GM12878 (cell line): ENCODE measurements at regions not wholly inside any gene's neighbourhood (a gene's known extent, or its start where the extent isn't known, plus 50 kb on each side); places are given as distances from the start of the nearest gene placed in this dataset.

Source experiments
- ATAC-seq: fragments of 200-7000 bp; cut with Tn5 transposase; 3 replicates; pipeline ENCODE4 v1.9.1; 2020; ENCODE audit warnings: mild to moderate bottlenecking, moderate library complexity
- BruUV-seq: library from RNA; stranded (reverse); fragments of 400-500 nt; replicated peaks from 2 replicates; lab custom pipeline; 2021; lab: Mats Ljungman, UMichigan
- CTCF ChIA-PET: fragments of 300-600 bp; sonication (Branson Sonifier 250); formaldehyde crosslinking; extraction: SDS; loops from one replicate; lab custom pipeline; 2021; ENCODE audit warnings: inconsistent platforms; lab: Yijun Ruan, JAX
- POLR2A ChIA-PET: fragments of 350-600 bp; formaldehyde crosslinking; extraction: SDS; loops from one replicate; lab custom pipeline; 2021; ENCODE audit warnings: inconsistent platforms; lab: Charles Lee
- RAD21 ChIA-PET: fragments of 300-600 bp; sonication (Branson Sonifier 250); formaldehyde crosslinking; loops from one replicate; lab custom pipeline; 2023; ENCODE audit warnings: antibody characterized with exemption; ENCODE audit not compliant: unreplicated experiment; lab: Charles Lee
- SMC1A ChIA-PET: fragments of 300-600 bp; sonication (Branson Sonifier 250); formaldehyde crosslinking; loops from one replicate; lab custom pipeline; 2023; ENCODE audit not compliant: unreplicated experiment, uncharacterized antibody; lab: Charles Lee
- DNase-seq: peaks from one replicate; pipeline ENCODE4 v3.0.0-alpha.2; 2011; ENCODE audit warnings: low read depth, low spot score
- FAIRE-seq: peaks from 3 replicates; lab custom pipeline; 2011; peaks lifted over from hg19 to GRCh38; lab: Jason Lieb, UNC
- H2AFZ ChIP-seq: 2 replicates; pipeline ENCODE4 v1.6.0; 2011; ENCODE audit warnings: low read depth, low read length, control low read depth; ENCODE audit not compliant: control insufficient read depth
- H3K27ac ChIP-seq: 2 replicates; pipeline ENCODE4 v1.5.1; 2011; ENCODE audit warnings: control low read depth; ENCODE audit not compliant: control insufficient read depth, insufficient read depth
- H3K27me3 ChIP-seq, 2 experiments: replicated peaks in 1 of 2; 2 replicates each; pipeline versions ENCODE4 v1.6.0 to v1.6.1; 2011; ENCODE audit warnings: low read length in 1 of 2; ENCODE audit not compliant: control insufficient read depth in 2 of 2, insufficient read depth in 2 of 2
- H3K36me3 ChIP-seq, 2 experiments: 2 replicates each; pipeline ENCODE4 v1.5.1; 2011; ENCODE audit warnings: low read length in 1 of 2; ENCODE audit not compliant: control insufficient read depth in 2 of 2, insufficient read depth in 2 of 2
- H3K4me1 ChIP-seq: 2 replicates; pipeline ENCODE4 v1.6.1; 2011; ENCODE audit warnings: mild to moderate bottlenecking, low read length, moderate library complexity, mixed read lengths; ENCODE audit not compliant: control insufficient read depth, insufficient read depth
- H3K4me2 ChIP-seq: 2 replicates; pipeline ENCODE4 v1.6.0; 2011; ENCODE audit warnings: control low read depth; ENCODE audit not compliant: control insufficient read depth, insufficient read depth
- H3K4me3 ChIP-seq: fragments of 200-600 bp; sonication (generic); 2 replicates; pipeline ENCODE4 v1.5.1; 2016
- H3K79me2 ChIP-seq: 2 replicates; pipeline ENCODE4 v1.6.0; 2011; ENCODE audit warnings: low read length; ENCODE audit not compliant: control insufficient read depth, insufficient read depth
- H3K9ac ChIP-seq: 2 replicates; pipeline ENCODE4 v1.8.0; 2011; ENCODE audit warnings: low read length, control low read depth, mixed read lengths; ENCODE audit not compliant: control insufficient read depth, insufficient read depth
- H3K9me3 ChIP-seq: replicated peaks from 3 replicates; pipeline ENCODE4 v1.5.1; 2011; ENCODE audit warnings: mild to moderate bottlenecking, low read length; ENCODE audit not compliant: control insufficient read depth, insufficient read depth
- H4K20me1 ChIP-seq: 2 replicates; pipeline ENCODE4 v1.6.0; 2011; ENCODE audit not compliant: control insufficient read depth, insufficient read depth
- BCL11A ChIP-seq: IDR thresholded peaks from 2 replicates; pipeline ENCODE4 v1.6.1; 2011; ENCODE audit warnings: low read depth, low read length
- CHD1 ChIP-seq: IDR thresholded peaks from 2 replicates; pipeline ENCODE4 v1.6.1; 2012; ENCODE audit warnings: low read depth, low read length, improper control_type of control experiment
- CHD2 ChIP-seq: IDR thresholded peaks from 2 replicates; pipeline ENCODE4 v1.6.1; 2011; ENCODE audit warnings: low read depth, low read length, improper control_type of control experiment, borderline replicate concordance
- DPF2 ChIP-seq: fragments of 450-650 bp; IDR thresholded peaks from 2 replicates; pipeline ENCODE4 v1.6.1; 2017; ENCODE audit warnings: mild to moderate bottlenecking
- HCFC1 ChIP-seq: fragments of 150-350 bp; IDR thresholded peaks from 2 replicates; pipeline ENCODE4 v1.6.1; 2014; ENCODE audit warnings: low read length
- KLF5 ChIP-seq: fragments of 450-650 bp; IDR thresholded peaks from 2 replicates; pipeline ENCODE4 v1.6.1; 2014; ENCODE audit warnings: mild to moderate bottlenecking; ENCODE audit not compliant: partially characterized antibody
- MTA2 ChIP-seq: fragments of 450-650 bp; IDR thresholded peaks from 2 replicates; pipeline ENCODE4 v1.6.1; 2016; ENCODE audit warnings: low read depth, mild to moderate bottlenecking, moderate library complexity
- NFXL1 ChIP-seq: fragments of 450-650 bp; IDR thresholded peaks from 2 replicates; pipeline ENCODE4 v1.6.1; 2017; ENCODE audit warnings: antibody characterized with exemption, mild to moderate bottlenecking, borderline replicate concordance
- NFYB ChIP-seq: IDR thresholded peaks from 2 replicates; pipeline ENCODE4 v1.6.1; 2011; ENCODE audit warnings: low read depth, mild to moderate bottlenecking, low read length, improper control_type of control experiment, moderate library complexity; ENCODE audit not compliant: insufficient read depth
- NRF1 ChIP-seq: conservative IDR thresholded peaks from 2 replicates; pipeline ENCODE4 v1.6.1; 2011; ENCODE audit warnings: mild to moderate bottlenecking, low read depth, low read length, improper control_type of control experiment
- POLR2A ChIP-seq: IDR thresholded peaks from 2 replicates; pipeline ENCODE4 v1.6.1; 2011; ENCODE audit warnings: low read depth, mild to moderate bottlenecking, low read length
- POLR2AphosphoS2 ChIP-seq: IDR thresholded peaks from 2 replicates; pipeline ENCODE4 v1.6.1; 2011; ENCODE audit warnings: low read depth, mild to moderate bottlenecking, low read length, improper control_type of control experiment, moderate library complexity
- RBBP5 ChIP-seq: fragments of 200-600 bp; sonication (generic); conservative IDR thresholded peaks from 2 replicates; pipeline ENCODE4 v1.6.1; 2016
- RUNX3 ChIP-seq: IDR thresholded peaks from 2 replicates; pipeline ENCODE4 v1.6.1; 2012; ENCODE audit warnings: low read length, inconsistent platforms
- SMAD5 ChIP-seq: IDR thresholded peaks from 2 replicates; pipeline ENCODE4 v1.6.1; 2016; ENCODE audit warnings: antibody characterized with exemption, low read depth
- SP1 ChIP-seq: IDR thresholded peaks from one replicate; pipeline ENCODE4 v1.6.1; 2011; ENCODE audit warnings: low read depth, low read length
- SREBF2 ChIP-seq: IDR thresholded peaks from 2 replicates; pipeline ENCODE4 v1.6.1; 2012; ENCODE audit warnings: mild to moderate bottlenecking, low read length
- WGBS: methylation state at CpG from one replicate; pipeline ENCODE4 v1.1.6; 2016; ENCODE audit warnings: low lambda C conversion rate; ENCODE audit not compliant: insufficient replicate concordance, insufficient coverage; ENCODE audit errors: missing lambda C conversion rate; 5-methylcytosine and 5-hydroxymethylcytosine counted together
- in situ Hi-C: fragments of 300-500 bp; cut with MboI; formaldehyde crosslinking; loops from 9 replicates; pipeline ENCODE4 v1.14.3; 2018; ENCODE audit warnings: mixed read lengths
- intact Hi-C: fragments of 100-400 bp; cut with micrococcal nuclease; formaldehyde crosslinking; loops from one replicate; pipeline ENCODE4 v1.14.2; 2022; ENCODE audit not compliant: unreplicated experiment
- TF ChIP-seq, protein P1 (sequence below): fragments of 450-650 bp; IDR thresholded peaks from 2 replicates; pipeline ENCODE4 v1.6.1; 2018; ENCODE audit warnings: borderline replicate concordance, mild to moderate bottlenecking; ENCODE audit not compliant: partially characterized antibody
- TF ChIP-seq, protein P2 (sequence below): fragments of 450-650 bp; IDR thresholded peaks from 2 replicates; pipeline ENCODE4 v1.6.1; 2014; ENCODE audit warnings: mild to moderate bottlenecking
- TF ChIP-seq, protein P3 (sequence below): fragments of 450-650 bp; formaldehyde crosslinking; IDR thresholded peaks from 2 replicates; pipeline ENCODE4 v1.4.0; 2022; ENCODE audit warnings: mild to moderate bottlenecking, moderate library complexity

GRCh38 chr4:54986095-54986846, 139.1 kb downstream of the KDR start:
- Histone ChIP-seq H3K9ac (no peak overlapping the region), H3K9me3 (no peaks in the 10 kb centered on the region; the same call in 2 of the 3 replicates), H2AFZ (no peak overlapping the region), H4K20me1 (no peaks in the 10 kb centered on the region), H3K27me3 (no peaks in the 10 kb centered on the region), H3K79me2 (no peaks in the 10 kb centered on the region), H3K4me3 (no peak overlapping the region), H3K4me1 (no peaks in the 10 kb centered on the region), H3K27ac (no peak overlapping the region), H3K36me3 (no peaks in the 10 kb centered on the region), H3K4me2 (no peak overlapping the region)
- SMC1A ChIA-PET: no interaction called here
- POLR2A ChIA-PET: no interaction called here
- FAIRE-seq (no peak), ATAC-seq (no peak), DNase-seq (no peak)
- TF ChIP-seq SMAD5 (no peak), RBBP5 (no peak), BCL11A (no peak), NRF1 (no peak), NFYB (no peak), CHD1 (no peak), SP1 (no peak), CHD2 (no peak), HCFC1 (no peak), POLR2A (no peak), MTA2 (no peak), DPF2 (no peak), SREBF2 (no peak), POLR2AphosphoS2 (no peak), RUNX3 (no peak), KLF5 (no peak), NFXL1 (no peak)
- TF ChIP-seq, protein P1, sequence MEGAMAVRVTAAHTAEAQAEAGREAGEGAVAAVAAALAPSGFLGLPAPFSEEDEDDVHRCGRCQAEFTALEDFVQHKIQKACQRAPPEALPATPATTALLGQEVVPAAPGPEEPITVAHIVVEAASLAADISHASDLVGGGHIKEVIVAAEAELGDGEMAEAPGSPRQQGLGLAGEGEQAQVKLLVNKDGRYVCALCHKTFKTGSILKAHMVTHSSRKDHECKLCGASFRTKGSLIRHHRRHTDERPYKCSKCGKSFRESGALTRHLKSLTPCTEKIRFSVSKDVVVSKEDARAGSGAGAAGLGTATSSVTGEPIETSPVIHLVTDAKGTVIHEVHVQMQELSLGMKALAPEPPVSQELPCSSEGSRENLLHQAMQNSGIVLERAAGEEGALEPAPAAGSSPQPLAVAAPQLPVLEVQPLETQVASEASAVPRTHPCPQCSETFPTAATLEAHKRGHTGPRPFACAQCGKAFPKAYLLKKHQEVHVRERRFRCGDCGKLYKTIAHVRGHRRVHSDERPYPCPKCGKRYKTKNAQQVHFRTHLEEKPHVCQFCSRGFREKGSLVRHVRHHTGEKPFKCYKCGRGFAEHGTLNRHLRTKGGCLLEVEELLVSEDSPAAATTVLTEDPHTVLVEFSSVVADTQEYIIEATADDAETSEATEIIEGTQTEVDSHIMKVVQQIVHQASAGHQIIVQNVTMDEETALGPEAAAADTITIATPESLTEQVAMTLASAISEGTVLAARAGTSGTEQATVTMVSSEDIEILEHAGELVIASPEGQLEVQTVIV: no peak
- TF ChIP-seq, protein P2, sequence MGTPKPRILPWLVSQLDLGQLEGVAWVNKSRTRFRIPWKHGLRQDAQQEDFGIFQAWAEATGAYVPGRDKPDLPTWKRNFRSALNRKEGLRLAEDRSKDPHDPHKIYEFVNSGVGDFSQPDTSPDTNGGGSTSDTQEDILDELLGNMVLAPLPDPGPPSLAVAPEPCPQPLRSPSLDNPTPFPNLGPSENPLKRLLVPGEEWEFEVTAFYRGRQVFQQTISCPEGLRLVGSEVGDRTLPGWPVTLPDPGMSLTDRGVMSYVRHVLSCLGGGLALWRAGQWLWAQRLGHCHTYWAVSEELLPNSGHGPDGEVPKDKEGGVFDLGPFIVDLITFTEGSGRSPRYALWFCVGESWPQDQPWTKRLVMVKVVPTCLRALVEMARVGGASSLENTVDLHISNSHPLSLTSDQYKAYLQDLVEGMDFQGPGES: no peak
- TF ChIP-seq, protein P3, sequence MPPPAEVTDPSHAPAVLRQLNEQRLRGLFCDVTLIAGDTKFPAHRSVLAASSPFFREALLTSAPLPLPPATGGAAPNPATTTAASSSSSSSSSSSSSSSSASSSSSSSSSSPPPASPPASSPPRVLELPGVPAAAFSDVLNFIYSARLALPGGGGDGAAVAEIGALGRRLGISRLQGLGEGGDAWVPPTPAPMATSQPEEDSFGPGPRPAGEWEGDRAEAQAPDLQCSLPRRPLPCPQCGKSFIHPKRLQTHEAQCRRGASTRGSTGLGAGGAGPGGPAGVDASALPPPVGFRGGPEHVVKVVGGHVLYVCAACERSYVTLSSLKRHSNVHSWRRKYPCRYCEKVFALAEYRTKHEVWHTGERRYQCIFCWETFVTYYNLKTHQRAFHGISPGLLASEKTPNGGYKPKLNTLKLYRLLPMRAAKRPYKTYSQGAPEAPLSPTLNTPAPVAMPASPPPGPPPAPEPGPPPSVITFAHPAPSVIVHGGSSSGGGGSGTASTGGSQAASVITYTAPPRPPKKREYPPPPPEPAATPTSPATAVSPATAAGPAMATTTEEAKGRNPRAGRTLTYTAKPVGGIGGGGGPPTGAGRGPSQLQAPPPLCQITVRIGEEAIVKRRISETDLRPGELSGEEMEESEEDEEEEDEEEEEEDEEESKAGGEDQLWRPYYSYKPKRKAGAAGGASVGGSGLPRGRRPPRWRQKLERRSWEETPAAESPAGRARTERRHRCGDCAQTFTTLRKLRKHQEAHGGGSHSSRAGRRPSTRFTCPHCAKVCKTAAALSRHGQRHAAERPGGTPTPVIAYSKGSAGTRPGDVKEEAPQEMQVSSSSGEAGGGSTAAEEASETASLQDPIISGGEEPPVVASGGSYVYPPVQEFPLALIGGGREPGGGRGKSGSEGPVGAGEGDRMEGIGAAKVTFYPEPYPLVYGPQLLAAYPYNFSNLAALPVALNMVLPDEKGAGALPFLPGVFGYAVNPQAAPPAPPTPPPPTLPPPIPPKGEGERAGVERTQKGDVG (CRISPR knock-in tag): no peak
- RAD21 ChIA-PET: no interaction called here
- CTCF ChIA-PET: no interaction called here
- intact Hi-C loops: no loop called here
- in situ Hi-C loops: no loop called here
- 10% methylated on average over 5 of the region's 5 CpGs for WGBS
- no TSS peak for BruUV-seq
